Ovary (tissue), 3 donors: ENCODE measurements at regions not wholly inside any gene's neighbourhood (a gene's known extent, or its start where the extent isn't known, plus 50 kb on each side); places are given as distances from the start of the nearest gene placed in this dataset.

Source experiments
- EP300 ChIP-seq: sonication (generic); formaldehyde crosslinking; IDR thresholded peaks from one replicate; pipeline ENCODE4 v1.6.1; 2017; ENCODE audit warnings: antibody characterized with exemption
- TF ChIP-seq, protein P1 (sequence below), 3 donors: fragments of 450-650 bp in 2 of 3; fragments of 200-600 bp in 1 of 3; IDR thresholded peaks; one replicate each; pipeline versions ENCODE4 v1.5.1 to v1.8.0; 2016 to 2022; ENCODE audit warnings: antibody characterized with exemption in 3 of 3, mild to moderate bottlenecking in 1 of 3
- donor health status: DM: no; HTN: no; CAD: no.

- TF ChIP-seq, protein P1, sequence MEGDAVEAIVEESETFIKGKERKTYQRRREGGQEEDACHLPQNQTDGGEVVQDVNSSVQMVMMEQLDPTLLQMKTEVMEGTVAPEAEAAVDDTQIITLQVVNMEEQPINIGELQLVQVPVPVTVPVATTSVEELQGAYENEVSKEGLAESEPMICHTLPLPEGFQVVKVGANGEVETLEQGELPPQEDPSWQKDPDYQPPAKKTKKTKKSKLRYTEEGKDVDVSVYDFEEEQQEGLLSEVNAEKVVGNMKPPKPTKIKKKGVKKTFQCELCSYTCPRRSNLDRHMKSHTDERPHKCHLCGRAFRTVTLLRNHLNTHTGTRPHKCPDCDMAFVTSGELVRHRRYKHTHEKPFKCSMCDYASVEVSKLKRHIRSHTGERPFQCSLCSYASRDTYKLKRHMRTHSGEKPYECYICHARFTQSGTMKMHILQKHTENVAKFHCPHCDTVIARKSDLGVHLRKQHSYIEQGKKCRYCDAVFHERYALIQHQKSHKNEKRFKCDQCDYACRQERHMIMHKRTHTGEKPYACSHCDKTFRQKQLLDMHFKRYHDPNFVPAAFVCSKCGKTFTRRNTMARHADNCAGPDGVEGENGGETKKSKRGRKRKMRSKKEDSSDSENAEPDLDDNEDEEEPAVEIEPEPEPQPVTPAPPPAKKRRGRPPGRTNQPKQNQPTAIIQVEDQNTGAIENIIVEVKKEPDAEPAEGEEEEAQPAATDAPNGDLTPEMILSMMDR (IDR thresholded peaks at IDR 0.05), result no peak
- no peak for TF ChIP-seq EP300
Measured at GRCh38 chr12:91339106-91339505, 156.5 kb upstream of the DCN start.
